ENCODE measurements at regions not wholly inside any gene's neighbourhood (a gene's known extent, or its start where the extent isn't known, plus 50 kb on each side); places are given as distances from the start of the nearest gene placed in this dataset.

DNA sequence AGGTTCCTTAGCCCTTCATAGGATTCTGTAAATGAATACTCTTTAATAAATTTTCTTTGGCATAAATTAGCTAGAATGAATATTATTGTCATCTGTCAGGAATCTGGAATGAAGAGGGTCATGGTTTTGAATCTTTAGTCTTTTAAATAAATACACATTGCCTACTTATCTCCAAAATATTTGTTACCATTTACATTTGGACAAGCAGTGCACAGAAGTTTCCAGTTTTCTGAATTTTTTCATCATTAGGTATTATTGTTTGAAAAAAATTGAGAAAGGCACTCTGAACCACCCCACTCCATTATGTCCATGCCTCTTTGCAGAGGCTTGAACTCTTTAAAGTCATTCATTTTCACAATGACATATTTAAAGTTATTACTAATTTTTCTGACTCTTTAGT is 549.0 kb upstream of the LUZP2 start:
- H3K27ac Mint-ChIP-seq: no peak overlapping the region
- DNase-seq (ENCODE audit: low spot score in 2 of 2): no peak
- ATAC-seq: no peak
- H3K36me3 Mint-ChIP-seq: no peaks in the 10 kb centered on the region
- H3K9me3 Mint-ChIP-seq: peaks cover 8 to 11% of the 10 kb centered on the region in 2 donors

DNA sequence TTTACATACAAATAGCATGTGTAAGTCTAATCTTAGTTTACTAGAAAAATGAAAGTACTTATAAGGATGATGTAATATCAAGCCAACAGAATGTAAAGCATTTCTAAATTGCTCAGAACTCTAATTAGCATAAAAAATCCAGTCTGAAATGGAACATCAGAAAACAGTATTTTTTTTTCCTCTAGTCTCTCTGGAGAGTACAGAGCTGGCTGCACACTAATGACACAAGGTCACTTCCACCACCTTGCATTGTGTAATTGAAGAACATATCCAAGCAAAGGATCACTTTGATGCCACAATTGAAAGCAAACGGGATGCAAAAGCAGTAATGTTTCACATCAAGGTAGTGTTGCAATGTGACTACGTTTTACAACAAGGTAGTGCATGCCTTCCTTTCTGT is 548.0 kb upstream of the LUZP2 start:
- no peak for DNase-seq (ENCODE audit: low spot score in 2 of 2)
- Mint-ChIP-seq H3K36me3 (no peaks in the 10 kb centered on the region), H3K27ac (no peak overlapping the region), H3K9me3 (peaks cover 8 to 11% of the 10 kb centered on the region in 2 donors)
- no peak for ATAC-seq

DNA sequence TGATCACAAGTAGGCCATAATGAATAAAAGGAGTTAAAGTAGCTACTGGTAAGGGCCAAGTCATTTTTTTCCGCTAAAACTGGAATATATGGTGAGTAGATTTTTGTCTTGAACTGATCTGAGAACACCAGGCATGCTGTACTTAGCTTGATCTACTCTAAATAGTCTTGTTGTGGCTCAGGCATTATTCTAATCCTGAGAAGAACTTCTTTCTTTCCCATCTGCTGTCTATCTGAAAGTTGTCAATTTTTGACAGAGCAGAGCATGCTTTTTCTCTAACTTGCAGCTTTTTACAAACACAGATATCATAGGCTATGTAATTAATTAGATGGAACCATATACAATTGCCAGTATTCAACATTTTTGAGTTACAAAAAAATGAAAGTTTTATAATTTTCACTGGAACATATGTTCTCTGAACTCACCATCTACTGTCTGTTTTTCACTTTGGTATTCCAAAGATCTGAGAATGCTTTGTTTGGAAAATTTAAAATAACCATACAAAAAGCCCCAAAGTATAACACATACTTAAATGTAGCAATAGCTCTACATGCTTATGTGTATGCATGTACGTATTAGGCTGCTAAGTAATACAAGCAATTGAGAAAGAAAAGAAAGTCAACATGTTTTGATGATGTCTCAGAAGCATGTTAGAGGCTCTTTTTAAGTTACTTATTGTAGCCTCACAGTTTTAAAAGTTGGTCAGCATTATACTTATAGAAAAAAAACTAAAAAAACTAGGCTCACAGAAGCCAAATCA is 542.7 kb upstream of the LUZP2 start:
- H3K9me3 Mint-ChIP-seq: peaks cover 4 to 6% of the 10 kb centered on the region in 2 donors
- H3K27ac Mint-ChIP-seq: no peak overlapping the region
- DNase-seq (ENCODE audit: low spot score in 2 of 2) (no peak), ATAC-seq (no peak)
- no peaks in the 10 kb centered on the region for H3K36me3 Mint-ChIP-seq

DNA sequence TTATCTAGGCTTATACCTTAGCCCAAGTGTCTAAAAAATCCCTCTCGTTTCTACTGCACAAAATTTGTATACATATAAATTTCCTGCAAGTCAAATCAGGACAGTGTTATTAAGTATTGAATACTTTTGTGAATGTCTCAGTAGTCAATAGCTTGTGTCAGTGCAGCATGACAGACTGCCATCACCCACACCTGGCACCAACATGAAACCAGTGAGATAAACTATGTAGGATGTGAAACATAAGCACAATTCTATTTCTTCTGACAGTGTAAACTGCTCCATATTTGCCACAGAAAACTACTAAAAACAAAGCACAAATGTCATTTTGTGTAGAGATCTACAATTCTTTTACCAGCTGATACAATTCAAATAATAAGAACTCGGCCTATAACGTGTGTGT is 542.1 kb upstream of the LUZP2 start:
- no peak for ATAC-seq
- Mint-ChIP-seq H3K27ac (no peak overlapping the region), H3K36me3 (no peaks in the 10 kb centered on the region)

DNA sequence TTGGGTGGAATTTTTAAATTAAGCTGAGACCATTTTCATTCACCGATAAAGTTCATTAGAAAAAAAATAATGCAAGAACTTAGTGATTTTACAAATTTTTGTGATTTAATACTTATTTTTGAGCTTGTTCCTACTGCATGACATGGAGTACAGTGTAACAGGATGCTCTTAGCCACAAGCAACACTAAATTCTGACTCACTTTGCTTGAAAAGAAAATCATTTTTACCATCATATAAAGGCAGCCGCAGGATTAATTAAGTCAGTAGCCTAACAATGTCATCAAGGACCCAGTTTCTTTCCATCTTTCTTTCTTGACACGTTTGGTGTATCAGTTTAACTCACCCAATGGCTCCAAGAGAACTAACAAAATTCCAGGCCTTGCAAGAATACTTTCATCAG is 540.3 kb upstream of the LUZP2 start:
- ATAC-seq (no peak), DNase-seq (ENCODE audit: low spot score in 2 of 2) (no peak)
- no peak overlapping the region for H3K27ac Mint-ChIP-seq
- no peaks in the 10 kb centered on the region for H3K36me3 Mint-ChIP-seq
- H3K9me3 Mint-ChIP-seq: peaks cover 0 to 7% of the 10 kb centered on the region in 2 donors

More for the DNA sequence above, 542.1 kb upstream of the LUZP2 start:
- no peak for DNase-seq (ENCODE audit: low spot score in 2 of 2)
- peaks cover under 1 to 4% of the 10 kb centered on the region in 2 donors for H3K9me3 Mint-ChIP-seq

DNA sequence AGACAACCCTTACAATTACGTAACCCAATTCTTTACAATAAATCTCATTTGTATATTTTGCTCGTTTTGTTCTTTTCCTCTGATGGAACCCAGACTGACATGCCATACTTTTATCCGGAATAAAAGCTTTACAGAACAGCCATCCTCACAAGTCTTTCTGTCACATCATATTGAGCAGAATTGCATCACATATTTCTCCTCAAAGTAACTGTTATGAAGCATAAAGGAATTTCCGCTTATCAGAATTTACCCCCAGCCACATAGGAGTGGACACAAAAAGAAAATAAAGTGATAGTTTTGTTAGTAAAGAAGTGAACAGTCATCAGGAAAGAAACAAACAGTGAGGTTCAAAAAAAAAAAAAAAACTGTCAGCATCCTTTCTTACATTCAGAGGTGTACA is 539.5 kb upstream of the LUZP2 start:
- no peak for DNase-seq (ENCODE audit: low spot score in 2 of 2)
- H3K36me3 Mint-ChIP-seq: no peaks in the 10 kb centered on the region
- ATAC-seq: no peak
- H3K27ac Mint-ChIP-seq: no peak overlapping the region
- peaks cover under 1 to 5% of the 10 kb centered on the region in 2 donors for H3K9me3 Mint-ChIP-seq

DNA sequence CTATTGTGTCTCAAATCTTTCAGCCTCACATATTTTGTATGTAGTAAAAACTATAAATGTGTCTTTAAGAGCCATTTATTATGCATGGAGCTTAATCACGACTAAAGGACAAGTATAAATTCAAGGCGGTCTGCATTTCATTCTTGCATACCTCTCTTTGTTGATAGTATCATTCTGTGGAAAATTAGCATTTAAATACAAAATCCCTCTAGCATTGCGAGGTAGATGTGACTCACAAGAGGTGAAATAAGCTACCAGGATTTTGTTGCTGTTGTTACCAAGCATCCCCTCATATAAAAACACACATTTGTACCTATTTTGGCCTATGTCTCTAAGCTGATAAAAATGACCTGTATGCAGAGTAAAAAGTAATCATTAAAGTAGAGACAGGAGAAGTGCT is 537.4 kb upstream of the LUZP2 start:
- ATAC-seq (no peak), DNase-seq (ENCODE audit: low spot score in 2 of 2) (no peak)
- peaks cover 7 to 10% of the 10 kb centered on the region in 2 donors for H3K9me3 Mint-ChIP-seq
- H3K36me3 Mint-ChIP-seq: peaks cover 0 to 5% of the 10 kb centered on the region in 2 donors
- H3K27ac Mint-ChIP-seq: no peak overlapping the region

DNA sequence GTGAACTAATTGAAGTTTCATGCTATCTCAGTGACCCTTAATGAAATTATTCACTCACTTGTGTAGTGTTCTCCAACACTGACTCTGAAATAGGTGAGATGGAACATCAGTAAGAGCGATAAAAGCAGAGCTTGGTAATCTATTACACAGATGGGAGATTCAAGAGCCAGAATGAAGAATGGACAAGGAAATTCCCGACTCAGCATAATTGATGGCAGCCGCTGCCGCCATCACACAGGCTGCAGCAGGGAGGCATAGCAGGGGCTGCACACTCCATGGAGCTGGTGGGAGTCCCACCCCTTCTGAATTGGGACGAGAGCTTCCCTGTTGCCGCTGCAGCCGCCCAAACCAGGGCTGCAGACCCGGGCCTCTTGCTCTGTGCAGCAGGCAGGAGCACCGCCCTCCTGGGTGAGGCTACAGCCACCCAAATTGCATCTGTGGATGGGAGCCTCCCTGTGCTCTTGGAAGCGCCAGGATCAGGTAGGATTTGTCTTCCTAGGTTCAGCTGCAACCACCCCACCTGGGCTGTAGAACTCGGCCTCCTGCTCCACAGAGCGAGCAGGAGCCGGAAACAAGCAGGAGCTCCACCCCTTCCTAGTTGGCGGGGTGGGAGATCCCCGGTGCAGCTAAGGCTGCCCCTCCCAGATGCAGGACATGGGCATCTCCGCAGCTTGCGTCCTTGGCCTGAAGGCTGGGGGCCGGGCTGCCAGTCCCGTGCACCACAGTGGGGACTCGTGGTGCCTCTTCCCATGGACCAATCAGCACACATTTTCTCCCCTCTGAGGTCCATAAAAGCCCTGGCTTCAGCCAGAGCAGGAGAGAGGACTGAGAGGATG is 535.1 kb upstream of the LUZP2 start:
- ATAC-seq (no peak), DNase-seq (ENCODE audit: low spot score in 2 of 2) (no peak)
- Mint-ChIP-seq H3K36me3 (peaks cover 0 to 5% of the 10 kb centered on the region in 2 donors), H3K9me3 (peaks cover 7 to 13% of the 10 kb centered on the region in 2 donors), H3K27ac (no peak overlapping the region)

DNA sequence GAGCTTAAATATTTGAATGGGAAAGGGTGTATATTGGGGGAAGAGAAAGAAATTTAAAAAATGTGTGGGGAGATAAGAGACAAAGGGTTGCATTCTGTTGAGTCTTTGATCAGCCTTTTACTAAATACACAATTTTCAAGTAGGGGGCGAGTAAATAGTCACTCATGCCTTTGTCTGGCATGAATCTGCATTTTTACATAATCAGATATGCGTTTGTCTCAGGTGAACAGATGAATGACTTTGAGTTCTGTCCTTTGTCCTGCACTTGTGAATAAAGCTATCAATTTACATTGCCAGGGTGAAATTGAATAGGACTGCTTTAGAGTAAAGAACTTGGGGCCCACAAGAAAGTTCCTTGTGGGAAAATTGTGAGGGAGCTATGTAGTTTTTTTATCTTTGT is 523.6 kb upstream of the LUZP2 start:
- DNase-seq (ENCODE audit: low spot score in 2 of 2): no peak
- H3K27ac Mint-ChIP-seq: no peak overlapping the region
- peaks cover 19 to 24% of the 10 kb centered on the region in 2 donors for H3K9me3 Mint-ChIP-seq
- H3K36me3 Mint-ChIP-seq: no peaks in the 10 kb centered on the region
- no peak for ATAC-seq

DNA sequence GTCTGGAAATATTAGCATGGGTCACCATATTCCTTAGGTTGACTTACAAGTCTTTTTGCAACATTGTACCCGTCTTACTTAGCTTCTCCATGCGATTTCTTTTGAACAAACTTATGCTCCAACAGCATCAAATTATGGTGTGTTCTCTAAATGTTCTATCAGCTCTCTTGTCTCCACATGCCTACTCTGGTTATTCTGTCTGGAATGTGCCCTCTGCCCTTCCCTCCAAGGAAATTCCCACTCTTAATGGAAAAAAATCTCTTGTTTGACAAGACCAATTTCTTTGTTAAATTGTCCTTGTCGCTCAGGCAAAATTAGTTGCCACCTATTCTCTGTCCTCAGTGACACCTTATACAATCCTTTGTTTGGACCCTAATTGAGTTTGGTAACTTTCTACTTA is 522.8 kb upstream of the LUZP2 start:
- Mint-ChIP-seq H3K9me3 (peaks cover 19 to 24% of the 10 kb centered on the region in 2 donors), H3K36me3 (no peaks in the 10 kb centered on the region), H3K27ac (no peak overlapping the region)
- ATAC-seq: no peak
- no peak for DNase-seq (ENCODE audit: low spot score in 2 of 2)

DNA sequence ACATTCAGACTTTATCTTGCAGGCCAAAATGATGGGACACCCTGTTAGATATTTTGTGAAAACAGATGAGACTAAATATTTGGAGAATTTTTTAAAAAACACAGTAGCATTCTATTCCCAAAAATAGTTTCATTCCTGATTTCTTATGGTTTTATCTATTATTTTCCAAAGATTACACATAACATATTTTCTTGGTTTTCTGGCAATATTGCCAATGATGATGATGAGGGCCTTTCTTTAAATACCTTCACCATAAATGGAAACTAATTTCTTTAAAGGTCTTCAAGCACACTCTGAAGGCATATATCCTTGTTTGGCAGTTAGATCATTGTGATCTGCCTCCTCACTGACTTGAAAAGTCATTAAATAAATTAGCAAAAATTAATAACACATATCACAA is 522.3 kb upstream of the LUZP2 start:
- H3K27ac Mint-ChIP-seq: no peak overlapping the region
- H3K36me3 Mint-ChIP-seq: no peaks in the 10 kb centered on the region
- ATAC-seq: no peak

DNA sequence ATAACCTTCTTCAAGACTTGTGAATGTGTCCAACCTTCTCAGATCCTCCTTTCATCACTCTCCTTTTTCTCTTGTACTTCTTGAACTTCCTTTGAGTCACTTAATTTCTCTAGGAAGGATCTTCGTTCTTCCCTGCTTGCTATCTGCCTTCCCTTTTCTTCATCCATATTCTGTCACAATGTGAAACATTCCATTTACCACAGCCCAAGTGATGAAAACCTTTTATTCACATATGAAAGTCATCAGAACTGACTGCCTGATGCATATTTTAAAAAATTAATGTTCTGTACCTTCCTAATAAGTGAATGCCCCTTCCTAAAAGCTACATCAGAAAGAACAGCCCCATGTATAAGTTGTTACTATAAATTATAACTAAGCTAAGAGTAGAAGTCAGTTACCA is 520.4 kb upstream of the LUZP2 start:
- Mint-ChIP-seq H3K36me3 (no peaks in the 10 kb centered on the region), H3K27ac (no peak overlapping the region), H3K9me3 (peaks cover 6 to 9% of the 10 kb centered on the region in 2 donors)
- no peak for ATAC-seq
- DNase-seq (ENCODE audit: low spot score in 2 of 2): no peak

More for the DNA sequence above, 522.3 kb upstream of the LUZP2 start:
- DNase-seq (ENCODE audit: low spot score in 2 of 2): no peak
- H3K9me3 Mint-ChIP-seq: peaks cover 17 to 20% of the 10 kb centered on the region in 2 donors

DNA sequence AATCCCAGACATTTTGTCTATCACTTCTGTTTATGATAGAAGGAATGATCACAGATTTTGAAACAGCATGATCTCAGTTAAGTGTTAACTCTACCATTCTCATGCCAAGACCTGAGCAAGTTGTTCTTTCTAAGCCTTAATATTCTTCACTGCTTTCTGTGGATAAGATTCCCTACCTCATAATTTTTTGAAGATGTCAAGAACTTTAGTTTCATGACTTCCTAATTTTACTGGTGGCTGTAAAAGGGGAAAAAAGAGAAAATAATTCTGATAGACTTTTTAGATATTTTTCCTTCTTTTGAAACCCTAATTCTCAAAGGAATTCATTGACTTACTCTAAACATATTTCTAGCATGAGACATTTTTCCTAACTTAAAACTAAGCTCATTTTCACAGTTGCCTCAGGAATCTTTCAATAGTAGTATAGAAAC is 520.0 kb upstream of the LUZP2 start:
- Mint-ChIP-seq H3K27ac (no peak overlapping the region), H3K9me3 (peaks cover 6 to 9% of the 10 kb centered on the region in 2 donors), H3K36me3 (no peaks in the 10 kb centered on the region)
- ATAC-seq: no peak
- no peak for DNase-seq (ENCODE audit: low spot score in 2 of 2)

DNA sequence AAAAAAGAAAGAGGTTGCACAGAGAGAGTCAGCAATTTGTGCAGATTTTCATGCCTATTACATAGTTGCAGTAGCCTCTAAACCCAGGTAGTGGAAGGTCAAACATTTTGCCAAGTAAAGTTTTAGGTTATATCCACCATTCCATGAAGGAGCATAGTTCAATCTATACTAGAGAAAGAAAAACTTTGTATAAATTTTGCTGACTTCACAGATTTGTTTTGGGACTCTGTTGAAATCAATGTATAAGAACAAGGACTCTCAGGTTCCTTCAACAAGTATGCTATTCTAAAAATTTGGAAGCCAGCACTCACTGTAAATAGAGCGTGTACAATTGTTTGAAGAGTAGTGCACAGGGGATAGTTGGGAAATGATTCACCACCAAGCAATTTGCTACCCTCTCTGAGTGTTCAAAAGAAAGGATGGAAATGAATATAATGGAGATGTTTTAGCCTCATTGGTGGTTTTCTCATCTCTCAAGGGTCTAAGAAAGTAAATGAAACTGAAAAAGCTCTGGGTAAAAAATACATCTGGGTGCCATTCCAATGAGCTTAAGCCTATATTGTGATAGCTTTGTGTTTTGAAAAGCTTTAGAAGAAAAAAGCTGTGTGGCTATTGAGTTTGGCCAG is 508.4 kb upstream of the LUZP2 start:
- no peak for ATAC-seq
- Mint-ChIP-seq H3K9me3 (peaks cover 12 to 17% of the 10 kb centered on the region in 2 donors), H3K36me3 (peaks cover 0 to 6% of the 10 kb centered on the region in 2 donors), H3K27ac (no peak overlapping the region)
- DNase-seq (ENCODE audit: low spot score in 2 of 2): no peak

DNA sequence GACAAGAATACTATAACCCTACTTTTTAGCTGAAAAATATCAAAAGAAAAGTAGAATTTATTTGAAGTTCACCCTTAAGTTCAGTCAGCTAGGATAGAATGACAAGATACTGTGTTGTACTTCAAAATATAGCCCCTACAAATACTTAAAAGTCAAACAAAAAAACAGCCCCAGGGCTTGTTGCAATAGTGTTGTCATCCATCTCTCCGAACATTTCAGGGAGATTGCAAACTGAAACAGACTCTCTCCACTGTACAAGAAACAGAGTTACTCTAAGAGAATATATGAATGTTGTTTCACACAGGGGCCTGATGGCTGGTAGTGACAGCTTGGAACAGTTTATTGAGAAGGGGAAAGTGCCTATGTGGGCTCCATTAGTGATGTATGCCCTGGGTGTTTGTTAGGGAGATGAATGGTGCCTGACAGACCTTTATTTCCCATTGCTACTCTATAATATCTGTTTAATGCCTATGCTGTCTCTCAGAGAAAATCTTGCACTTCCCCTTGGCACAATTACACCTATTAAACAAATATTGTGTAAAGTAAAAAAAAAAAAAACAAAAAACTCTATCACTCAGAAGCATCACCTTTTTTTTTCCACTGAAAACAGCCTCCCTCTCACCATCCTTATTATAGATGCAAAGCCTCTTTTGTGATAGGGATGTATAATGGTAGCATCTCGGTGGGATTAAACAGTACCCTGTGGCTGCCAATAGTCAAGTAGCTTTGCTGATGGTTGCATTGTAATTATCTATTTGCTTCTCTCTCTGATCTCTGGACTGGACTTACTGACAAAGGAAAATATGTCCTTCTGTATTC is 506.3 kb upstream of the LUZP2 start:
- no peak for DNase-seq (ENCODE audit: low spot score in 2 of 2)
- ATAC-seq: no peak
- Mint-ChIP-seq H3K27ac (no peak overlapping the region), H3K9me3 (peaks cover 16 to 19% of the 10 kb centered on the region in 2 donors), H3K36me3 (peaks cover 0 to 10% of the 10 kb centered on the region in 2 donors)

DNA sequence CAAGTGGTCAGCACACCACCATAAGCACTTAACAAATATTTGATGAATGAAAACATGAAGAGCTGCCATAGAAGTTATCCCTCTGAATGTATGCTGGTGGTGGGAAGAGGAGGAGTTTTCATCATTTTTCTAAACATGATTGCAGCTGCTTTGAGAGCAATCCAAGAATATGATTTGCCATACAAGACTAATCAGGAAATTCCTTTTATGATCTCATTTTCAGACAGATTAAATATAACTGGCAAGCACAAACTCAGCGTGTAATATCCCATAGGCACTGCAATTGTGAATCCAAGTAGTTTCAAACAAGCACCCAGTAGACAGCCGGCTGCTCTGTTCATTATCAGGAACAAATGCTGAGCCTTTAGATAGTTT is 505.7 kb upstream of the LUZP2 start:
- H3K9me3 Mint-ChIP-seq: peaks cover 18 to 21% of the 10 kb centered on the region in 2 donors
- no peak overlapping the region for H3K27ac Mint-ChIP-seq

More for the DNA sequence above, 505.7 kb upstream of the LUZP2 start:
- no peak for DNase-seq (ENCODE audit: low spot score in 2 of 2)
- H3K36me3 Mint-ChIP-seq: peaks cover 3 to 14% of the 10 kb centered on the region in 2 donors
- ATAC-seq: no peak

All from activated naive CD4-positive, alpha-beta T cell treated with anti-CD3 and anti-CD28 coated beads, Interleukin-2, amount 50 U/mL, for 72 hours (primary cell).